Endothelial cell of umbilical vein (primary cell): ENCODE measurements at regions not wholly inside any gene's neighbourhood (a gene's known extent, or its start where the extent isn't known, plus 50 kb on each side); places are given as distances from the start of the nearest gene placed in this dataset.

Experiments
- CTCF ChIP-seq, 2 donors: IDR thresholded peaks; 1 replicate in 1 of 2; 2 replicates in 1 of 2; pipeline ENCODE4 v1.5.1; 2011; ENCODE audit warnings: low read length in 2 of 2, mild to moderate bottlenecking in 2 of 2, moderate library complexity in 2 of 2, control low read depth in 1 of 2, inconsistent platforms in 1 of 2, low read depth in 1 of 2; ENCODE audit not compliant: insufficient read depth in 1 of 2; ENCODE audit errors: extremely low read depth in 1 of 2
- EZH2 ChIP-seq: IDR thresholded peaks from 2 replicates; pipeline ENCODE4 v1.6.1; 2012; ENCODE audit warnings: borderline replicate concordance, low read depth, mild to moderate bottlenecking, moderate library complexity, low read length, inconsistent platforms; ENCODE audit not compliant: severe bottlenecking
- FOS ChIP-seq: IDR thresholded peaks from 2 replicates; pipeline ENCODE4 v1.6.1; 2011; ENCODE audit warnings: mild to moderate bottlenecking, low read length, moderate library complexity, borderline replicate concordance; ENCODE audit not compliant: insufficient read depth
- GATA2 ChIP-seq: IDR thresholded peaks from 2 replicates; pipeline ENCODE4 v1.7.0; 2011; ENCODE audit warnings: low read depth, mild to moderate bottlenecking, moderate library complexity, mixed read lengths, low read length; ENCODE audit not compliant: insufficient read length, insufficient read depth
- JUN ChIP-seq: IDR thresholded peaks from 2 replicates; pipeline ENCODE4 v1.6.1; 2011; ENCODE audit warnings: borderline replicate concordance, low read depth; ENCODE audit not compliant: insufficient read length, insufficient read depth
- MAX ChIP-seq: IDR thresholded peaks from 2 replicates; pipeline ENCODE4 v1.6.1; 2011; ENCODE audit not compliant: insufficient read depth, insufficient read length
- MYC ChIP-seq: IDR thresholded peaks from one replicate; pipeline ENCODE4 v1.6.1; 2011; ENCODE audit warnings: mild to moderate bottlenecking, low read depth, low read length
- POLR2A ChIP-seq: IDR thresholded peaks from 2 replicates; pipeline ENCODE4 v1.6.1; 2012; ENCODE audit warnings: low read depth, mild to moderate bottlenecking, control low read depth, low read length
- POLR2AphosphoS5 ChIP-seq: IDR thresholded peaks from 2 replicates; pipeline ENCODE4 v1.6.1; 2012; ENCODE audit warnings: low read depth, mild to moderate bottlenecking, control low read depth, low read length, moderate library complexity; ENCODE audit not compliant: insufficient read depth

GRCh38 chr2:225739328-225739727 is 339.8 kb downstream of the NYAP2 start:
- TF ChIP-seq MAX (no peak), CTCF (IDR thresholded peaks at IDR 0.05; ENCODE audit: extremely low read depth in 1 of 2, insufficient read depth in 1 of 2, low read depth in 1 of 2, low read length in 2 of 2) (no peak), POLR2AphosphoS5 (no peak), POLR2A (no peak), EZH2 (no peak), JUN (no peak), FOS (no peak), GATA2 (no peak), MYC (no peak)
